ENCODE measurements at regions not wholly inside any gene's neighbourhood (a gene's known extent, or its start where the extent isn't known, plus 50 kb on each side); places are given as distances from the start of the nearest gene placed in this dataset.

DNA sequence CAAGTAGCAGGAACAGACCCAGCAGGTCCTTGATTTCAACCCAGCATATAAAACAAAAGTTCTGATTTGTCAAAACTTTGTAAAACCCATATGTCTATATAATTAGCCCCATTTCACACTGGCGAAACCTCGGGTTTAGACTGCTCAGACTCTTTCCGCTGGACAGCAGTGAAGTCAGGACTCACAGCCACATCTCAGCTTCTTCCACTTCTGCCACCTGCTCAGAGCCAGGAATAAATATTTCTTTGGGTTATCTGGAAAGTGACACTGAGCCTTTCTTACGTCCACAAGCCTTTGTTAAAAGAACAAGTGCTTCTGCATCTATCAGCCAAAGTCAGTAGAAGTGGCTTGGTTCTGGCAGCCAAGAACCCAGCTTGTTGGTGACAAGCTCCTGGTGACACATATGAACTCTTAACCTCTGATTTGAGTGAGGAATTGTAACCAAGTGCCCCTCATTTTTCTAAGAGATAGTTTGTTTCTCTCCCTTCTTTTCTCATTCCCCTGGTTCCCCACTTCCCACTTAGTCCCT is 118.1 kb upstream of the CHD2 start:
- TF ChIP-seq, protein P1, sequence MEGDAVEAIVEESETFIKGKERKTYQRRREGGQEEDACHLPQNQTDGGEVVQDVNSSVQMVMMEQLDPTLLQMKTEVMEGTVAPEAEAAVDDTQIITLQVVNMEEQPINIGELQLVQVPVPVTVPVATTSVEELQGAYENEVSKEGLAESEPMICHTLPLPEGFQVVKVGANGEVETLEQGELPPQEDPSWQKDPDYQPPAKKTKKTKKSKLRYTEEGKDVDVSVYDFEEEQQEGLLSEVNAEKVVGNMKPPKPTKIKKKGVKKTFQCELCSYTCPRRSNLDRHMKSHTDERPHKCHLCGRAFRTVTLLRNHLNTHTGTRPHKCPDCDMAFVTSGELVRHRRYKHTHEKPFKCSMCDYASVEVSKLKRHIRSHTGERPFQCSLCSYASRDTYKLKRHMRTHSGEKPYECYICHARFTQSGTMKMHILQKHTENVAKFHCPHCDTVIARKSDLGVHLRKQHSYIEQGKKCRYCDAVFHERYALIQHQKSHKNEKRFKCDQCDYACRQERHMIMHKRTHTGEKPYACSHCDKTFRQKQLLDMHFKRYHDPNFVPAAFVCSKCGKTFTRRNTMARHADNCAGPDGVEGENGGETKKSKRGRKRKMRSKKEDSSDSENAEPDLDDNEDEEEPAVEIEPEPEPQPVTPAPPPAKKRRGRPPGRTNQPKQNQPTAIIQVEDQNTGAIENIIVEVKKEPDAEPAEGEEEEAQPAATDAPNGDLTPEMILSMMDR (IDR thresholded peaks at IDR 0.05) = no peak
- TF ChIP-seq ZFX (IDR thresholded peaks at IDR 0.05; ENCODE audit: borderline replicate concordance) = no peak

All from 22Rv1 (cell line).